PFSK-1 (cell line): ENCODE measurements at regions not wholly inside any gene's neighbourhood (a gene's known extent, or its start where the extent isn't known, plus 50 kb on each side); places are given as distances from the start of the nearest gene placed in this dataset.

ENCODE experiments used
- FOXP2 ChIP-seq: optimal IDR thresholded peaks from 2 replicates; pipeline ENCODE3; 2011; ENCODE audit warnings: borderline replicate concordance, control low read depth, inconsistent platforms; ENCODE audit not compliant: insufficient read depth; ENCODE audit errors: extremely low read length, extremely low read depth
- POLR2AphosphoS5 ChIP-seq: IDR thresholded peaks from 2 replicates; pipeline ENCODE4 v1.6.1; 2012; ENCODE audit warnings: low read depth, mild to moderate bottlenecking, control low read depth, low read length, moderate library complexity
- REST ChIP-seq, 2 experiments: IDR thresholded peaks; 2 replicates each; pipeline versions ENCODE4 v1.6.1 to v1.8.0; 2011 to 2012; ENCODE audit warnings: low read depth in 2 of 2, low read length in 2 of 2, control low read depth in 1 of 2, inconsistent platforms in 1 of 2, mild to moderate bottlenecking in 1 of 2, moderate library complexity in 1 of 2; ENCODE audit not compliant: insufficient read depth in 1 of 2
- SIN3A ChIP-seq: IDR thresholded peaks from 2 replicates; pipeline ENCODE4 v1.6.1; 2012; ENCODE audit warnings: mild to moderate bottlenecking, low read length, moderate library complexity, borderline replicate concordance; ENCODE audit not compliant: insufficient read depth
- TAF1 ChIP-seq: IDR thresholded peaks from 2 replicates; pipeline ENCODE4 v1.6.1; 2012; ENCODE audit warnings: low read length, control low read depth, borderline replicate concordance; ENCODE audit not compliant: insufficient read depth

DNA sequence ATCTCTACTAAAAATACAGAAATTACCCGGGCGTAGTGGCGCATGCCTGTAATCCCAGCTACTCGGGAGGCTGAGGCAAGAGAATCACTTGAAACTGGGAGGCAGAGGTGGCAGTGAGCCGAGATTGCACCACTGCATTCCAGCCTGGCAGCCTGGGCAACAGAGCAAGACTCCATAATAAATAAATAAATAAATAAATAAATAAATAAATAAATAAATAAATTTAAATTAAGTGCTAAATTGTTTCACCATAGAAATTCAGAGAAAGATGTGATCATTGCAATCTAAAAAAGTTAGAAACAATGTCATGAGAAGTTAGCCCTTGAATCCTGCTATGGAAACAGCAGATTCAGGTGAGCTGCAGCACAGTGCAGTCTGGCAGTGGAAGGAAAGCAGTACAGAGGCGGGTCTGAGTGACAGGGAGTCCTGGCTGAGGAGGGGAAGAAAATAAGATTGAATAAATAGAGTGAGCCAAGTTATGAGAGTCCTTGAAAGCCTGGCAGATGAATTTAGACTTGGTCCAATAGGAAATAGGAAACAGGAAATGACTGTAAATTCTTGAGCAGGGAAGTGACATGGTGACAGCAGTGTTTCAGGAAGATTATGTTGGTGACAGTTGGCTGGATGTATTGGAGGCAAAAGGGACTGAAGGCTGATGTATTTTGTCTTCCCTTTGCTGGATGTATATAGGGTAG is 241.5 kb downstream of the GXYLT1 start:
- no peak for TF ChIP-seq SIN3A
- TF ChIP-seq REST (IDR thresholded peaks at IDR 0.05; ENCODE audit: insufficient read depth in 1 of 2, low read depth in 2 of 2, low read length in 2 of 2) = no peak
- no peak for TF ChIP-seq POLR2AphosphoS5
- TF ChIP-seq TAF1 = no peak
- TF ChIP-seq FOXP2 = no peak

DNA sequence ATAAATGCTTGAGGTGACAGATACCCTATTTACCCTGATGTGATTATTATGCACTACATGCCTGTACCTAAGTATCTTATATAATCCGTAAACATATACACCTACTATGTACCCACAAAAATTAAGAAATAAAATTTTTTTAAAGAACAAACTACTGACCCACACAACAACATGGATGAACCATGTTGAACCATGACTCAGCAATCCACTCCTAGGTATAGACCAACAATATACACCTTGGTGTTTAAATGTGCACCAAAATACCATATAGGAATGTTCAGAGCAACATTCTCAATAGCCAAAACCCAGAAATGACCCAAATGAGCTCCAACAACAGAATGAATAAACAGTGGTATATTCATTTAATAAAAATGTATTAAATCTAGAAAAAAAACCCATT is 245.1 kb downstream of the GXYLT1 start:
- TF ChIP-seq REST (IDR thresholded peaks at IDR 0.05; ENCODE audit: insufficient read depth in 1 of 2, low read depth in 2 of 2, low read length in 2 of 2) (no peak), SIN3A (no peak), FOXP2 (no peak), POLR2AphosphoS5 (no peak), TAF1 (no peak)

- TF ChIP-seq POLR2AphosphoS5 (no peak), TAF1 (no peak), REST (IDR thresholded peaks at IDR 0.05; ENCODE audit: insufficient read depth in 1 of 2, low read depth in 2 of 2, low read length in 2 of 2) (no peak), FOXP2 (no peak), SIN3A (no peak)
Observed at GRCh38 chr12:41897593-41897992, 247.1 kb downstream of the GXYLT1 start.

- TF ChIP-seq FOXP2 = no peak
- no peak for TF ChIP-seq POLR2AphosphoS5
- TF ChIP-seq REST (IDR thresholded peaks at IDR 0.05; ENCODE audit: insufficient read depth in 1 of 2, low read depth in 2 of 2, low read length in 2 of 2) = no peak
- no peak for TF ChIP-seq TAF1
- no peak for TF ChIP-seq SIN3A
Observed at GRCh38 chr12:41893491-41893890, 251.2 kb downstream of the GXYLT1 start.

GRCh38 chr12:41892302-41892701 is 252.4 kb downstream of the GXYLT1 start:
- TF ChIP-seq REST (IDR thresholded peaks at IDR 0.05; ENCODE audit: insufficient read depth in 1 of 2, low read depth in 2 of 2, low read length in 2 of 2) (no peak), POLR2AphosphoS5 (no peak), SIN3A (no peak), FOXP2 (no peak), TAF1 (no peak)
